Stimulated activated CD4-positive, alpha-beta T cell treated with anti-CD3 and anti-CD28 coated beads, Interleukin-1b, Interleukin-23, amount 100 ng/mL, for 4 hours (primary cell): ENCODE measurements at regions not wholly inside any gene's neighbourhood (a gene's known extent, or its start where the extent isn't known, plus 50 kb on each side); places are given as distances from the start of the nearest gene placed in this dataset.
"Not testable (repeated sequence)": the region's sequence is repeated elsewhere in the genome, so short reads cannot be mapped to it uniquely, and the experiment has no call there.

Experiments used
- DNase-seq, 2 donors: peaks; one replicate each; pipeline ENCODE4 v3.0.0-alpha.2; 2020; ENCODE audit warnings: low read depth in 2 of 2

DNA sequence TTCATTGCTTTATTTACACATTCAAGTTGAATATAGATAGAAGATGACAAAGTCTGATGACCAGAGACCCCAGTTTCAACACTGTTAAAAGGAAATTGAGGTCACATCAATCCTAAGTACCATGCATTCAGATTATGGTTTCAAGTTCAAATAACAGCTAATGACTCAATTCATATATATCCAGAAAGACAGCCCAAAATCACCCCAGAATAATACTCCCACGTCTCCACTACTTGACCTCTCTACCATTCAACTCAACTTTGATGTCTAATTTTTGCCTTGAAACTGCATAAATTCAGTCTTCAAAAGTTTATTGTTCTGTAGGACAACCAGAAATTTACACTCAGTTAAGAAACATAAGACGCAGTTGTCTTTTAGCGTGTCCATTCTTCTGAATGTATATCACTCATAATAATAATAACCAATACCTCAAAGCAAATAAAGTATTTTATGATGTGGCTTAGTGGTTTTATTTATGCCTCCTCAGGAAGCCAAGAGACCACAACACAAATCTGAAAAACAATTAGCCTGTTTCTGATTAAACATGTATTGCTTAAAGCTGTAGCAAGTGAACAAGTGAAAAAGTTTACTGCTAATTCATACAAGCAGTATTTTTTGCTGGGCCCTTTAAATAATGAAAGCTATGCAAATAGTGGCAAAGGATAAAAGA, 569.0 kb downstream of the LTN1 start:
- DNase-seq = no peak

DNA sequence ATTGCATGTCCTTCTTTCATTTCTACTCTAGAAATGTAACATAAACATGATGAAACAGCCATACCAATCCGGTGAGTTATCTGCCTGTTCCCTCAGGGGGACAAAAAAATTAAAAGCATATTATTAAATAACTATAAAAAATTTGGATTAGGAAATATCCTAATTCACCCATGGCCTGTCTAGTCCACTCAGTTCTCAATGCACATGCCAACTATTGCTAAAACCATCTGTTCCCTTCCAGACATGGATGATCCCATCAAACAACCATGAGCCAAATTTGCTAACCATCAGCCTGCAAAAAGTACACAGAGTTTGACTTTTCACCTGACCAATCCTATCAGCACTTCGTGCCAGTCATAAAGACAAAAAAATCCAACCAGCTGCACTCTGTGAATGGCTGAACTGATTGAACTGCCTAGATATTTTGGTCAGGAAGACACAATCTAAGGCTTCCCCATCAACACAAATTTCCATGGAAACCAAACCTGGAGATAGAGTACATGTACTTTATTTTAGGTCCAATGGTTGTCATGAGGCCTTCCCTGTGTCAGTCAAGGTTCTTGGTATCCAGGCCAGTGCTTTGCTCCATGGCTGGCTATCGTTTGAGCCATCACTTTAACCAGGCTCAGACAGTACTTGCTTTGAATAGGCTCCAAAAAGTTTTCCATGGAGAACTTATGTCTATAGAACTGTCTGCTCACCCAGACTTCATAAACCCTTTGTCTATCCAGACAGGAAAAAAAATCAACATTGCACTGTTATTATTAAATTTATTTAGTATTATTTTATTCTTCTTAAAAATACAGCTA, 570.8 kb downstream of the LTN1 start:
- DNase-seq = no peak

DNA sequence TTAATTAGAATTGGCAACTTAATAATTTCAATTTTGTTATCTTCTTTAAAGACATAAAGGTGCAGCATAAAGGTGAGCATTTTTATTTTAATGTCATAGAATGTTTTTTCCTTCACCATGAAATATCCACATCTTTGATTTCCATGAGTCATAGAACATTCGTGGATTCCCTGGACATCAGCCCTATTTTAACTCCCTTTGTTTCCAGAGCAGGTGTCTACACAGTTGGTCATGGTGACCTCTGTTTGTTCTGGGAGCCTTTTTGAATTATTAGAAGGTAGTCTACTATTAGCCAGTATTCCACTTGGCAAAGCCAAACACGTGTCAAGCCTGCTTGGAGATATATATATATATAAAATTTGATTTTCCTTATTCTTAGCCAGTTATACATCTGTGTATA, 572.9 kb downstream of the LTN1 start:
- DNase-seq = no peak

DNA sequence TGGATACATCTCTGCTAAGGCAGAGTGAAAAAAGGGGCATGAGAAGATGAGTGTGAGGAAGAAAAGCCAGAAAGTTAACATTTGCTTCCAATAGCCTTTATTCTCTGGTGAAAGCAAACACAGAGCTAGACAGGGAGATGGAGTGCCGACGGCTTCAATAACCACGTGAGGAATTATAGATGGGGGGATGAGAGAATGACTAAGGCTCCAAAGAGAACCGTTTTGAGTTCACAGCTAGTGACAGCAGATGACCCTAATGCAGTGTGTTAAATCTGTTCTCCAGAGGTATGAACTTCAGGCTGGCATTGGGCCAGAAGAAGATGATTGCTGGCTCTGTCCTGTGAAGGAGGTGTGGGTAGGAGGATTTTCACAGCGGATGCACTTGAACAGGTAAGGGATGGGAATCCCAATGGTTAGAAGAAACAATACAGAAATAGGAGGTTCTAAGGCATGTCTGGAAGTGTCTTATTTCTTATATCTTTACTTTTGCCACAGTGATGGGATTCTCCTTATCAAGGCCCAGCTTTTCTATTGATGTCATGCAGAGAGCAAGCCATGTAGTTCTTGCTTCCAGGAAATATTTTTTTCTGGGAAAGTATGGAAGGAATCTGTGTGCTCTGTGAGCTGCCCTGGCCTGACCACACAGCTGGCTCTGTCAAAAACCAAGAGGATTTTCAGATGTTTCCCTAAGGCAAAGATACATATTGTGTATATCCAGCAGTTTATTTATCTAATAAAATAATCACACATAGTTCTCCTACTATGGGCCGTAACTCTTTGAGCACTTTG, 573.8 kb downstream of the LTN1 start:
- no peak for DNase-seq

DNA sequence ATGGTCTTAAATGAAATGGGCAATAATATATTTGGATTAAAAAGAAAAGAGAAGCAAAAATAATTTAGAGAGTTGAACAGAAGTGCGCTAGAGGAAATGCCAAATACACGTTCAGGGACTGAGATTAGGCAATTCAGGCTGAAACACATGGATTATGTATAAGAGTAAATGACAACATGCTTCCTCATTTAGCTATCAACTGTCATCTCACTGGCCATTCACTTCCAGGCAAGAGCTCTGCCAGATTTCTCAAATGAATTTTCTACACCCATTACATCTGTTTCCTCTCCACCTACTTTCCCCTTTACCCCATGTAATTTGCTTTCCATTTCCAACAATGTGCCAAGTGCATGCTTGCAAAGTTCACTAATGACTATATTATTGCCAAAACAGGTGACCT, 582.4 kb downstream of the LTN1 start:
- DNase-seq = no peak

DNA sequence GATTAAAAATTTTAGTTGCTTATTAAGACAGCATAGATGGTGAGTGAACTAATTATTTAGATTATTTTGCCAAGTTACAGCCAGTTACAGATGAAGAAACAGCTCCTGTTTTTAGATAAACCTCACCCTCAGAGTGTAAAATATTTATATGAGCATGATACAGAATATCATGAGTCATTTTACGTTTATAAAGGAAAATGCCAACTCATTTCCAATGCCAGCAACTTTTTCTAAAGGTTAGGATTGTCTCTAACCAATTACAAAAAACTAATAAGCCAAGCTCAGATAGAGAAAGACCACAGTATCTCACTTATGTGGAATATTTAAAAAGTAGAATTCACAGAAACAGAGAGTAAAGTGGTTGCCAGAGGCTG, 590.1 kb downstream of the LTN1 start:
- DNase-seq = no peak

DNA sequence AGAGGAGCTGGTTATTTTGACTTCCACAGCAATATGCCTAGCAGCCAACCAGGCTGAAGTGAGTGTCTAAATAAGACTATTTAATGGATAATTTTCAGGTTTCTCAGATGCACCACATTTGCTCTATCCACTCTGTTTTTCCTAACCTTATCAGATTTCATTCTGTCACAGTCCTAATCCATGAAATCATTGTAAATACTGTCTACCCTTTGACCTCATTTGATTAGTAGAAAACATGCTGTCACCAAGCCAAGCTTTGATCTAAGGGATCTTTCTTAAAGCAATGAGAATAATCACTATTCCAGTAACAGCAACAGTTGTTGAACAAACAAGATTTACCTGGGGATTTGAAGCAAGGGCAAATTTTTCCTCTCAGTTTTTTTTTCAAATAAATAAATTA, 595.6 kb downstream of the LTN1 start:
- DNase-seq = no peak

DNA sequence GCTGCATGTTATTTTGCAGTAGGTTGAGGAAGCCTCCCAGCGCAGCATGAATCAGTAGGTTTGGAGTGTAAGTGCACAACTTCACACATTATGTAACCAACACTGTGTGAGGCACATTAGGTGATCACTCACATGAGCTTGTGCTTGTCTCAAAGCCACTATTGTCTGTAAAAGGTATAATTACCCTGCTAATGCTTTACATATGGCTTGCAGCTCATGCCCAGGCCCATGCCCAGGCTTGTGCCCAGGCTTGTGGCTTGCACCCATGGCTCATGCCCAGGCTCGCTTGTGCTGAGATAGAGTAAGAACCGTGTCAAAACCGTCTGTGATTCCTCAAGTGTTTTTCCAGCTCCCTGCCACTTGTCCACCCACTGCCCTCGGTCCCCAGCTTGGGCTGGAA, 596.3 kb downstream of the LTN1 start:
- DNase-seq = no peak

DNA sequence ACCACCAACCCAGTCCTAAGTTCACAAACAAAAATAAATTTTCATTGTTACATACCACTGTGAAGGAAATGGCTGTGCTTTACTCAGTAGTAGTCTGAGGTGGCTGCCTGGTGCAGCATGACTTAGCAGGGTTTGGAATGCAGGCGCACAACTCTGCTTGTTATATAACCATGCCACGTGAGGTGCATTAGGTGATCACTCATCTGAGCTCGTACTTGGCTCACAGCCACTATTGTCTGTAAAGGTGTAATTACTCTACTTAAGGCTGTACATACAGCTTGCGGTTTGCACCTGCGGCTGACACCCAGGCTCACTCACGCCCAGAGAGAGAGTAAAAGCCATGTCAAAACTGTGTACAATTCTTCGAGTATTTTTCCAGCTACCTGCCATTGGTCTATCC, 599.4 kb downstream of the LTN1 start:
- DNase-seq = no peak

DNA sequence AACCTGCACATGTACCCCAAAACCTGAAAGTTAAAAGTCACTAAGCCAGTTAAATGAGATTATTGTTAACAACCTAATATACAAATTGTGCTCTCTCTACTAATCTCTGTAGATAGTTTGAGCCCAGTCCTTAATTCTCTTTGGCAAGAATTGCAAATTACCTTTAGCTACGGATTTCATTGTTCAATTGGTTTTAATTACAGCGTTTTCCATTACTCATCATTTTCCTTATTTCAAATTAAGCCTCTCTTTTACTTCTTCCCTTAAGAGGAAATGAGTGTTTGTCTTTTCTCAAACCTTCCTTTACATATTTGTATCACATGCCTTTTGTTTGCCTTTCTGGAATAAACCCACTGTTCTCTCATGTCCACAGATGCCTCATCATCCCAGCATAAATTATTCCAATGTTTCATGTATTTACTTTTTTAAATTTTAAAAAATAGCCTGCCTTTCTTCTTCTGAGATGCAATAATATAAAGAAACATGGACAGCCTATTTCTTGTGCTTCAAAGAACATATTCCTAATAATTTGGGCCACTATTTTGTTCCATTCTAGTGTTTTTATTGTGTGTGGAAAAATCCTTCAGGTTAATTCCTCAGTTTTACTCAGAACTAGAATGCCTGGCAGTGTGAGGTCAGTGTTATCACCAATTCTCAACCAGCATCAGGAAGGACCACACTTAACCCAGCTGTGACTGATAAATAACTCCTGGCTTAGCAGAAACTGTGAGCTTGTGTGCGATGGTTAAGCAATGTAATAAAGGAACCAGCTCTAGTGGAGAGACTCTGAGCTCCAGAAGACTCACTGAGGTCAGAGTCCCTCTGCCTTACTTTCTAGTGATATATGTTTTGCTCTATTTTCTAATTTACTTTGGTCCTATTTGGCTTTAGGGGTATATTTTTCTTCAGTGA, 600.5 kb downstream of the LTN1 start:
- DNase-seq = no peak

DNA sequence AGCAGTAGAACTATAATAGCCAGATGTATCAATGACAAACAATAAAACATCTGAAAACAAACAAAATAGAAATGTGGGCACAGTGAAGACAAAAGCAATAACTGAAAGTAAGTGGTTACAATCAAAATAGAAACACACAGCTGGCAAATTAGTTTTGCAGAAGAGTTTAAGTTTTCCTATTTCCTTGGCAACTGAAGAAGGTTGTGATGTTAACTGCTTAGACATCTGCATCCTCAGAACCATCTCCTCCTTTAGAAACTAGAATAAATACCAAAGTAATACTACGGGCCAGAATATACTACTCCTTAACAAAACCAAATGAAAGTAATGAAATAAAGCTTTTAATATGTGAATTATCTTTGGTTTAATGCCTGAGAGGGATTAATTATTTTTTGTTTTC, 605.5 kb downstream of the LTN1 start:
- no peak for DNase-seq

DNA sequence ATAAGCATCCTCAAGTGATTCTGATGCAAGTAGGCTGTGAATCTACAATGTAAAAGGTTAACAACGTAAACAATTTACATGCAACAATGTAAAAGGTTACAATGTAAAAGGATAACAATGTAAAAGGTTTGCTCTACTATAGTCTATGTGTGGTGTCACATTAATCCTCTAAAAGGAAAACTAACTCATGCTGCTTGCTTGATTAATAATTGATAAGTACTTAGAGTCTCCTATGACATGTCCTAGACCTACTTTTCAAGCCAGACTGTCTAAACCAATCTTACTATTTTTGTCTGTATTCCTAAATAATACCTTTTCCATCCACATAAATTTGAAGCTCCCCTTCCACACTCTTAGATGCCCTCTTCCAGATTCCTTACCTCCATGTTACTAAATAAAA, 606.8 kb downstream of the LTN1 start:
- DNase-seq = no peak

DNA sequence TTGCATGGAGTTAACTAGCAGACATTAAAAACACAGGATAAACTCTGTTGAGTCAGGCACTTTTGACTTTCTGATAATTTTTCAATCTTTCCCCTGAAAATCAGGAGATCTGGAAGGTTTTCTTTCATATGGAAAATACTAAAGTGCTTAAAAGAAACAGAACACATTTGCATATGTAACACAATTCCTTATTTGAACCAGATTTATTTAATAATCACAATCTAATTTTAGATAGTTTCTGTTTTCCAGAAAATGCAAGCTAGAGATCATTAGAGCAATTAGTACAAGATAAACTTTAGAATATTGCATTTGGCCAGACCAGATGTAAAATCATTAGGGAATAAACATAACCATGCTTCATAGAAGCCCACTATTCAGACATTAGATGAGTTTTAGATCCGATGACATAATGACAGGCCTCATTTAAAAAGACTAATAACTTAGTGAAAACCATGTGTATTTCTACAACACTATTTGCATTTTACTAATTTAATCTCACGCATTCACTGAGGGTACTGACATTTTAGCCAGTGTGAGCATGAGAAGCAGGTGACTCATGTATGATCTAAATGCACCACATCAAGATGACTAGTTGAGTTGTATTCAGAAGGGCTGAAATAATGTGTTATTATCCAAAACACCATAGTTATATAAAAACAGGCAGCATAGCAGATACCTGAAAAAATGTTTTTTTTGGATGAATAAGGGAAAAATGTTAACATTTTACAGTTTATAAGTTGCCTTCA, 611.5 kb downstream of the LTN1 start:
- DNase-seq = not testable (repeated sequence)

DNA sequence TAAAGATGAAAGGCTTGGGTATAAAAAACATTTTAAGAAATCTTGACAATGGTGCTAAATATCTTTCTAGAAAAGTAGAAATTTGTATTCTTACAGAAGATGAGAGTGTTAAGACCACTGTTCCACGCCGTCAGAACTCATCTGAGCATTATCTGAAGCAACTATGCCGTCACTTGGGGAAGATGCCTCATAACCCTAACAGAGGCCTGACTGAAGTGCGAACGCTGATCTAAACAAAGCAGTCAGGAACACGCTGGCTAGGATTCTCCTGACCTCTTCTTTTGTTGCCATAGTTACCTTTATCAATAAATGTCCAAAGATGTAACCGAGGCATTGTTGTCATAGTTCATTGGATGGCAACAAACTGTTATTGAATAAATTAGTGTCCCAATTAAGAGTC, 612.4 kb downstream of the LTN1 start:
- no peak for DNase-seq

DNA sequence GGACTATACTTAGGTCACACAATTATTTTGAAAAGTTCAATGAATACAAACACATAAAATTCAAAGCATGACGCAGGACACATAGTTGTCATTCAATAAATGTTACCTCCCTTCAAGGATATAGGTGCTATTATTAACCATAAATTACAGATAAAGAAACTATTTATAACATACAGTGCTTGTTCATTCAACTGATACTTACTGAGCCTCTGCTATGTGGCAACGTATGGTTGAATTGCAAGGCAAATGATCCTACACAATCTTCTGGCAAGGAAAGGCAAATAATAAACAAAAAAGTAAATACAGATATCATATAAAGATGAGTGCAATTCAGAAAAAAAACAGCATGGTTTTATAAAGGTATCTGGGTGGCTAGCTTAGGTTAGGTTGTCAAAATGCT, 614.7 kb downstream of the LTN1 start:
- no peak for DNase-seq

DNA sequence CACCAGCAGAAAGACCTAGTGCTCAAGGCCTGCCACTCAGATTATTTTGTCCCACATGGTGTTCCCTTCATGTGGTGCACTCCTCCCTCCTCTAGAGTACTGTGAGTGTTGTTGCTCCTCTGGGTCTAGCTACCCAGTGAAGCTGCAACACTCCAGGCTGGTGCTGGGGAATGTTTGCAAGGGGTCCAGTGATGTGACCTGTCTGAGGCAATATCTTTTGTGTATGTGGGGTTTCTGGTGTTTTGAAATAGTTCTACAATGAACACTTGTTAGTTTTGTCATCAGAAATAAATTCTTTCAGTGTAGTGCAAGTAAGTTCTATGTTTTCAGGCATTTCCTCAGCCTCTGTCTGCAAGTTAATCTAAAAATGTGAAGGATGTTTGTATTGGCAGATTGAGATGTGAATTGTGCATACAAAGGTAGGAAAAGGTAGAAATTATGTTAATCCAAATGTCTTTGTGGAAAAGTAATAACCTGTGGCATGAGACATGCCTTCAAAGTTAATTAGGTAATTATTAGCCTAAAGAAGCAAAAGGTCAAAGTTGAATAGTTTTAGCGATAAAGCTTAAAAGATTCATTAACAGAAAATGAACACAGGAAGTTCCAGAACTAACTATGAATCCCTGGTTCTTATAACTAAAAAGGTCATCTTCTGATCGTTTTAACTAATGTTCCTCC, 616.8 kb downstream of the LTN1 start:
- DNase-seq = no peak

DNA sequence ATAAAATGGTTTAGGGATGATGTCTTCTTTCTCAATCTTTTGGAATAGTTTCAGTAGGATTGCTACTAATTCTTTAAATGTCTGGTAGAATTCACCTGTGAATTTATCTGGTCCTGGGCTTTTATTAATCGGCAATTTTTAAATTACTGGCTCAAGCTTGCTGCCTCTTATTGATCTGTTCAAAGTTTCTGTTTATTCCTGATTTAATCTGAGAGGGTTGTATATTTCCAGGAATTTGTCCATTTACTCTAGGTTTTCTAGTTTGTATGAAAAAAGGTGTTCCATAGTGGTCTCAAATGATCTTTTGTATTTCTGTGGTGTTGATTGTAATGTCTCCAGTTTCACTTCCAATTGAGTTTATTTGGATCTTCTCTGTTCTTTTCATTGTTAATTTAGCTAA, 617.8 kb downstream of the LTN1 start:
- no peak for DNase-seq

DNA sequence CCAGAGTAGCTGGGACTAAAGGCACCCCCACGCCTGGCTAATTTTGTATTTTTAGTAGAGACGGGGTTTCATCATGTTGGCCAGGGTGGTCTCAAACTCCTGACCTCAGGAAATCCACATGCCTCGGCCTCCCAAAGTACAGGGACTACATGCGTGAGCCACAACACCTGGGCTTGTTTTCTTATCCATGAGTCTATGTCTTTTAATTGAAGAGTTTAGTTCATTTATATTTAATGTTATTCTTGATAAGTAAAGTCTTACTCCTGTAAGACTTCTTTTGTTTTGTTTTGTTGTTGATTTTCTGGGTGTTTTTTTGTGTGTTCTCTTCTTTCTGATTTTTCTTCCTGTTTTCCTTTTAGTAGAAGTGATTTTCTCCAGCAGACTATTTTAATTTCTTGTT, 621.0 kb downstream of the LTN1 start:
- no peak for DNase-seq

DNA sequence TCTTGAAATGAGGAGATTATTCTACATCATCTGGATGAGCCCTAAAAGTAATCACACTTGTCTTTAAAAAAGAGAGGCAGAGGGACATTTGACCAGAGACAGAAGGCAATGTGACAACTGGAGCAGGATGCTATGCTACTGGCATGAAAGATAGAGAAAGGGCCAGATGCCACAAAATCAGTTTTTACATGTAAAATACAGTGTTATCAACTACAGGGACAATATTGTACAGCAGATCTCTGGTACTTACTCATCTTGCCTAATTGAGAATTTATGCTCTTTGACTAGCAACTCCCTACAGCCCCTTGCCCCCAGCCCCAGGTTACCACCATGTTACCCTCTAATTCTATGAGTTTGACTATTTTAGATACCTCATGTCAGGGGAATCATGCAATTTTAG, 633.4 kb downstream of the LTN1 start:
- no peak for DNase-seq

DNA sequence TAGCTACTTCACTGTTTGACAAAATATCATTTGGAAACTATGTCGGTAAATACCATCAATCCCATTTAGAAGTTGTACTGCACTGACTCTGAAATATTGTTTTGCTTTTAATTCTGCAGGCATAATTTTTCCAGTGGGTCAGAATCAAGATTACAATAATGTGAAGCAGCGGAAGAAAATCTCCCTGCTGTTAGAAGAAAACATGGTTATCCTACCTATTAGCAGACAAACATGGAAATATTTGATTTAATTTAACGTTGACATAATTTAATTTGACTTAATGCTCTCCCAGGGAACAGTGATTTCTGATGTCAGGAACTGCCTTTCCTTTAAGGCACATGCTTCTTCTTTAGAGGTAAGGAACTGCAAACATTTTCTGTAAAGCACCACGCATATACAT, 634.0 kb downstream of the LTN1 start:
- no peak for DNase-seq

DNA sequence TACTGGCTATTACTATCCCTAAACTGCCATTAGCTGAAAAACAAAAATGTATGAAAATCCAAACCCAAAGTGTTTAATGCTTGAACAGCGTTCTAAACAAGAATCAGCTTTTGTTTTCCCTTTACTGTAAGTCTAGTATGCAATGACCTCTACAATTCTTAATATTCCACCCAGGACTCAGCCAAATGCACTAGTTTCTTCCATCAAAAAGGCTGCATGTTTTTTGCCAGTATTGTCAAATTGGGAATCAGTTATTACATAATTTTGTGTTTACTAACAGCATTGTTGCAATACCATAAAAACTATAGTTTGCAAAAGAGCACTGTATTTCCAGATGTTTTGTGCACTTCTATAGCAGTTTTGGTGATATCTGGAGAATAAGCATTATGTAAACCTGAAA, 634.5 kb downstream of the LTN1 start:
- no peak for DNase-seq
